IPS DF 6.9 (cell line): ENCODE measurements at regions not wholly inside any gene's neighbourhood (a gene's known extent, or its start where the extent isn't known, plus 50 kb on each side); places are given as distances from the start of the nearest gene placed in this dataset.
"Not testable (repeated sequence)": the region's sequence is repeated elsewhere in the genome, so short reads cannot be mapped to it uniquely, and the experiment has no call there.

ENCODE experiments used
- DNase-seq: peaks from one replicate; pipeline ENCODE4 v3.0.0-alpha.2; 2013; ENCODE audit warnings: low read depth, low spot score
- H3K27ac ChIP-seq: one replicate; pipeline ENCODE4 v1.5.1; 2013; ENCODE audit warnings: low read length, control low read depth
- H3K27me3 ChIP-seq: 2 replicates; pipeline ENCODE4 v1.6.1; 2013; ENCODE audit warnings: mild to moderate bottlenecking, low read length; ENCODE audit not compliant: control insufficient read depth, insufficient read depth
- H3K36me3 ChIP-seq: 2 replicates; pipeline ENCODE4 v1.6.1; 2013; ENCODE audit warnings: low read length; ENCODE audit not compliant: control insufficient read depth, insufficient read depth
- H3K4me1 ChIP-seq: 2 replicates; pipeline ENCODE4 v1.6.1; 2013; ENCODE audit warnings: low read length; ENCODE audit not compliant: control insufficient read depth, insufficient read depth
- H3K4me3 ChIP-seq: 2 replicates; pipeline ENCODE4 v1.5.1; 2013; ENCODE audit warnings: mild to moderate bottlenecking, low read length
- H3K9me3 ChIP-seq: 2 replicates; pipeline ENCODE4 v1.6.1; 2013; ENCODE audit warnings: low read length, inconsistent platforms; ENCODE audit not compliant: control insufficient read depth, insufficient read depth
- WGBS: extraction: QIAGEN DNeasy Blood & Tissue Kit; methylation state at CpG from one replicate; pipeline ENCODE4 v1.1.7; 2013; ENCODE audit warnings: mixed read lengths, missing lambda C conversion rate; ENCODE audit not compliant: insufficient read length, insufficient coverage; 5-methylcytosine and 5-hydroxymethylcytosine counted together

DNA sequence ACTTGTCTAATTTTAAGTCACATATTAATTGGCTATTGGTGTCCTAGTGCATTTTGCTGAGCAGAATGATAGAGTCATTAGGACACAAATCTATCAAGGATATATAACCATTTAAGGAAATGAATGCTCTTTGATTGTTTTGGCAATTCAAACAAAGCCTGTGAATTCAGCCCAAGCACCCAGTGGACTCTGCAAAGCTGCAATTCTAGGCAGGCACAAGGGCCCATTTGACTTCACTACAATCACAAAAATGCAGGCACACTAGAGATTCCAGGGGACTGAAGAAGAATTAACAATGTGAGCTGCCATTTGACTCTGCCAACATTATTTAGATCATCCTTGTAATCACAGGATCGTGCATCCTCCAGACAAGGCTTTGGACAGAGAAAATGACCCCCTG, 544.2 kb upstream of the PHF14 start:
- H3K27ac ChIP-seq = no peak overlapping the region
- H3K27me3 ChIP-seq = no peaks in the 10 kb centered on the region
- H3K36me3 ChIP-seq = no peaks in the 10 kb centered on the region
- H3K4me3 ChIP-seq = no peak overlapping the region
- no peaks in the 10 kb centered on the region for H3K9me3 ChIP-seq
- no peaks in the 10 kb centered on the region for H3K4me1 ChIP-seq
- no CpG with 5 or more reads among the region's 1 CpG for WGBS
- no peak for DNase-seq

DNA sequence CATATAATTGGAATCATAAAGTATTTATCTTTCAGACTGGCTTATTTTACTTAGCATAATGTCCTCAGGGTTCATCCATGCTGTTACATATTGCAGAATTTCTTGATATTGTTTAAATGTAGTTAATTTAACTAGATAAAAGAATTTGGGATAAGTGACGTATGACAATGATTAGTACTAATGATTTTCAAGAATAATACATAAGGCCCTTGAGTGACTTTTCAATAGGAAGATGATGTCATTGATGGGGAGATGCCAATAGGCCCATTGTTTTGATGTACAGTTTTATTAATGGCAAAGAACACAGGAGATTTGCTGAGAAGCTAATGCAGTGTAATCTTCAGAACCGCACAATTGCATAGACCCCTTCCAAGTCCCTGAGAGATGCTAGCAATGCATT, 537.4 kb upstream of the PHF14 start:
- no peaks in the 10 kb centered on the region for H3K36me3 ChIP-seq
- H3K4me1 ChIP-seq = no peaks in the 10 kb centered on the region
- no peak overlapping the region for H3K27ac ChIP-seq
- H3K4me3 ChIP-seq = no peak overlapping the region
- 100% methylated on average over 1 of the region's 2 CpGs for WGBS
- no peaks in the 10 kb centered on the region for H3K27me3 ChIP-seq
- no peaks in the 10 kb centered on the region for H3K9me3 ChIP-seq
- DNase-seq = no peak

DNA sequence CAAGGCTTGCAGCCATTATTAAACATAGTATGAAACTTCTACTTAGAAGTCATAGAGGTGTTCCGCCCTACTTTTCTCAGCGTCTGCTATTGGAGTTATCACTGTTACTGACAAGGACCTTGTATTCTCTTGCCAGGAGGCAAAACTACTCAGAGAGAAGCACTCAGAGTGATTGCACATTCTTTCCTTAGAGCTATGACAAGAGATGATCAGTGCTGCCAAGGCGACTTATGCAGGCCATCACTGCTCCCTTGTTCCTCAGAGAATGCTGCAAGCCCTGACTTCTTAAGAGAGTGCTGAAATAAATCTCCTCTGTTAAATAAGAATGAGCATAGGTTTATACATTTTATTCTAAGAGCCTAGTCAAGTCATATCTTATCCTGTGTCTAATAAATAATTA, 534.6 kb upstream of the PHF14 start:
- Histone ChIP-seq H3K4me3 (no peak overlapping the region), H3K9me3 (no peaks in the 10 kb centered on the region), H3K27me3 (no peaks in the 10 kb centered on the region), H3K27ac (no peak overlapping the region), H3K36me3 (no peaks in the 10 kb centered on the region), H3K4me1 (no peaks in the 10 kb centered on the region)
- no CpG with 5 or more reads among the region's 3 CpGs for WGBS
- DNase-seq = no peak

DNA sequence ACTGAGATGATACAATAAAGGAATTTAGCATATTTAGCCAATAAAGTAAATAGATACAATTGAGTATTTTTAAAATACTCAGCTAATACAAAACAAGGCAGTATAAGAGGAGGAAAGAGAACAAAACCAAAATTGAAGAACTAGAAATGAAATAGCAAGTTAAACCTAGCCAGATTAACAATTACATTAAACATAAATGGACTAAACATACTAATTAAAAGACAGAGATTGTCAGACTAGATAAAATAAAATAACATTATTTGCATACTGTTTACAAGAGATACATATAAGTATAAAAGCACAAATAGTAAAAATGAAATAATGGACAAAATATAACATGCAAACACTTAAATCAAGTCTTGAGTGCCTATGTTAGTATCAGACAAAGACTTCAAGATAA, 517.7 kb upstream of the PHF14 start:
- DNase-seq = no peak
- H3K4me3 ChIP-seq = no peak overlapping the region
- no peaks in the 10 kb centered on the region for H3K36me3 ChIP-seq
- H3K9me3 ChIP-seq = no peaks in the 10 kb centered on the region
- H3K4me1 ChIP-seq = no peaks in the 10 kb centered on the region
- H3K27ac ChIP-seq = no peak overlapping the region
- no peaks in the 10 kb centered on the region for H3K27me3 ChIP-seq

DNA sequence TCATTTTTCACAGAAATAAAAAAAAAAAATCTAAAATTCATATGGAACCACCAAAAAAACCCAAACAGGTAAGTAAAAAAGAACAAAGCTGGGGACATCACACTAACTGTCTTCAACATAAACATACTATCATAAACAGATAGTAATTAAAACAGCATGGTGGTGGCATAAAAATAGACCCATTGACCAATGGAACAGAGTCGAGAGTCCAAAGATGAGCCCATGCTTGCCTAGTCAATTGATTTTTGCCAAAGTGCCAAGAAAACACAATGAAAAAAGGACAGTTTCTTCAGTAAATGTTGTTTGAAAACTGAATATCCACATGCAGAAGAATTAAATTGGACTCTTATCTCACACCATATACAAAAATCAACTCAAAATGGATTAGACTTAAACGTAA, 513.2 kb upstream of the PHF14 start:
- no peak overlapping the region for H3K27ac ChIP-seq
- no CpG with 5 or more reads among the region's 2 CpGs for WGBS
- H3K4me1 ChIP-seq = no peaks in the 10 kb centered on the region

DNA sequence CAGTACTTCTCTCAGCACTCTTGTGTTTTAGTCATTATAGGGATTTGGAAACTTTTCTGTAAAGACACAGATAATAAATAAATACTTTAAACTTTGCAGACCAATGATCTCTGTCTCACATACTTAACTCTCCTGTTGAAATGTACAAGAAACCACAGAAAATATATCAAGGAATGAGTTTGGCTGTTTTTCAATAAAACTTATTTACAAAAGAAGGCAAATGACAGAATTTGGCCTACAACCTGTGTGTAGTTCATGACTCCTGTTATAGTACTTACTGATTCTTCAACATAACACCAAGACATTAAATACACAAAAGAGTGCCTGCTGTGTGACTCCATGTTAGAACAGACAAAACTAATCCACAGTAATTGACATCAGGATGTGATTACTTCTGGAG, 510.0 kb upstream of the PHF14 start:
- DNase-seq = no peak
- Histone ChIP-seq H3K27me3 (no peaks in the 10 kb centered on the region), H3K36me3 (no peaks in the 10 kb centered on the region), H3K4me3 (no peak overlapping the region), H3K27ac (no peak overlapping the region), H3K4me1 (no peaks in the 10 kb centered on the region), H3K9me3 (no peaks in the 10 kb centered on the region)

More for the DNA sequence above, 513.2 kb upstream of the PHF14 start:
- Histone ChIP-seq H3K27me3 (no peaks in the 10 kb centered on the region), H3K36me3 (no peaks in the 10 kb centered on the region), H3K9me3 (no peaks in the 10 kb centered on the region), H3K4me3 (no peak overlapping the region)
- DNase-seq = no peak

DNA sequence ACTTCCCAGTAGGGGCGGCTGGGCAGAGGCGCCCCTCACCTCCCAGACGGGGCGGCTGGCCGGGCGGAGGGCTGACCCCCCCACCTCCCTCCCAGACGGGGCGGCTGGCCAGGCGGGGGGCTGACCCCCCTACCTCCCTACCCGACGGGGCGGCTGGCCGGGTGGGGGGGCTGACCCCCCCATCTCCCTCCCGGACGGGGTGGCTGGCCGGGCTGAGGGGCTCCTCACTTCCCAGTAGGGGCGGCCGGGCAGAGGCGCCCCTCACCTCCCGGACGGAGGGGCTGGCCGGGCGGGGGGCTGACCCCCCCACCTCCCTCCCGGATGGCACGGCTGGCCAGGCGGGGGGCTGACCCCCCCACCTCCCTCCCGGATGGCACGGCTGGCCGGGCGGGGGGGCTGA, 508.1 kb upstream of the PHF14 start:
- not testable (repeated sequence) for H3K4me1 ChIP-seq, H3K27ac ChIP-seq, H3K4me3 ChIP-seq, H3K9me3 ChIP-seq, DNase-seq, H3K36me3 ChIP-seq, H3K27me3 ChIP-seq
- no CpG with 5 or more reads among the region's 30 CpGs for WGBS

DNA sequence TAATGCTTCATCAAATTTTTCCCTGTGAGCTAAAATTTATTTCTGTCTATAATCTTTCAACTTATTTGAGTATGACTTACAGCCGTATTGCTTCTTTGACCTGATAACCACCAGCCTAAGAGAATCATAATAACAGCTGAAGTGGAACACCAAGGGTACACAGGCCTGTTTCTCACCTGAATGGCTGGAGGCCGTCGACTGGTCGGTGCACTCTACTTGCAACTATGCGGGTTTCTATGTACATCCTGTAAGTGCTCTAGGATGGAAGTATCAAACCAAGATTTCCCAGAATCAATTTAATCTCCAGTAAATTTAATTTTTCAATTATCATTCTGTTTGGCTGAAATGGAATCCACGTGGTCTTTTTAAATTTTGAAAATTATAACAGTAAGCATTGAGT, 504.8 kb upstream of the PHF14 start:
- H3K36me3 ChIP-seq = no peaks in the 10 kb centered on the region
- no peak overlapping the region for H3K4me3 ChIP-seq
- H3K4me1 ChIP-seq = no peaks in the 10 kb centered on the region
- no CpG with 5 or more reads among the region's 6 CpGs for WGBS
- no peaks in the 10 kb centered on the region for H3K27me3 ChIP-seq
- H3K27ac ChIP-seq = no peak overlapping the region
- DNase-seq = no peak
- no peaks in the 10 kb centered on the region for H3K9me3 ChIP-seq

DNA sequence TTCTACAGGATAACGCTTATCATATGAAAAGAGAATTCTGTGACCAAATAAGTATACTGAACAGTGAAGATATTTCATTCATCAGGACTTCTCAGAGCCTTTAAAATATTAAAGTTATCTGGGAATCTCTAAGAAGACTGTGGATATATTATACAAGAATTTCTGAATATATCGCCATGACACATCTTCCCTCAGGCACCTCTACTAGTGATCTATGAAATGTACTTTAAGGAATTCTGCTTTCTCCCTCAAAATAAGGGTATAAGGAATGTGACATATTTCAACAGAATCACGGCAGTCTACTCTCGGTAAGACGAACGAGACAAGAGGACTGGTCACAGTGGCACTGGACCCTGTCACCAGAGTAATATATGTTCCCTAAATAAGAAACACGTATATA, 504.2 kb upstream of the PHF14 start:
- H3K27ac ChIP-seq = no peak overlapping the region
- H3K36me3 ChIP-seq = no peaks in the 10 kb centered on the region
- H3K4me3 ChIP-seq = no peak overlapping the region
- DNase-seq = no peak
- H3K27me3 ChIP-seq = no peaks in the 10 kb centered on the region
- no CpG with 5 or more reads among the region's 7 CpGs for WGBS
- H3K4me1 ChIP-seq = no peaks in the 10 kb centered on the region
- no peaks in the 10 kb centered on the region for H3K9me3 ChIP-seq

DNA sequence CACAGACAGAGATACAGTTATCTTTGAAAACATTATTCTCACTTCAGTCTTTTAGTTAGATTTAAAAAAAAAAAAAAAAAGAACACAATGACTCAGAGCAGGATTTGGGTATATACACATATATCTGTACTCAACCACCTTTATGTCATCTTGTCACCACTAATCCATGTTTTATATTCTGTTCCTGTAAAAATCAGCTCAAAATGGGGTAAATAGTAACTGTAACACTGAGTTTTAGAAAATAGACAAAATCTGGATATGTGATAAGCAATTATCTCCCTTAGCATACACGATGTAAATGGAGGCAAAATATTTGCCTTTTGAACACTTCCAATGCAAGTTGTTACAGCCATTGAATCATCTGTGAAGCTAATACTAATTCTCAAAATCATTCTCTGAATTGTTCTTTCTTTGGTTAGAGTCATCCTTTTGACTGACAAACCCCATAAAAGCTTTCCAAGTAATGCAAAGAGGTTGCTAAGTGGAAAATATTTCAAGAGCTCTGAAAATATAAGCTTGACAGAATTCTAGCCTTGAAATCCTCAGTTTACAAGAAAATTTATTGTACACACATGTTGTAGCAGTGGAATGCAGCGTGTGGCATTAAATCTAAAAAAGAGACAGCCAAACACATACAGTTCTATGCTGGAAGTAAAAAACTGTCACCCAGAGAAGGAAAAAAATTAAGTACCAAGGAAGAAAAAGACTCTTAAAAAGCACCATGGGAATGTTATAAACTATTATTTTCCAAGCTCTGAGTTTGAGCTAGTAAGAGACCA, 502.2 kb upstream of the PHF14 start:
- H3K36me3 ChIP-seq = no peaks in the 10 kb centered on the region
- no peak overlapping the region for H3K4me3 ChIP-seq
- no peak overlapping the region for H3K27ac ChIP-seq
- no peaks in the 10 kb centered on the region for H3K4me1 ChIP-seq
- H3K9me3 ChIP-seq = no peaks in the 10 kb centered on the region
- no peaks in the 10 kb centered on the region for H3K27me3 ChIP-seq
- DNase-seq = no peak
- no CpG with 5 or more reads among the region's 2 CpGs for WGBS

DNA sequence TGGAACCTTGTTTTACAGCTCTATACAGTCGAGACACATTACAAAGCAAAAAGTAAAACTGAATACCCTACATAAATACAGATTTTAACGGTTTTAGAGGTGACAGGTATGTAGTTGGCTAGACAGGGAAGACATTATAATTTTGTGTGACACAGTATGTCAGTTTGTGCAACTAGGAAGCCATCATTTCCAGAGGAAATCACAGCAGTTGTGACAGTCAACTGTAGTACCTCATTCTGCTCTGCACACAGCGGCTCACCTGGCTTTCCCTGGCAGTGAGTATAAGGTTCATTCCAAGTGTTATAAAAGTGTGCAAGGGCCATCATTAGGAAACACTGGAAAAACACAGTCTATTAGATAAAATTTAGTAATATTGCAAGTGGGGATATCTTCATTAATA, 501.6 kb upstream of the PHF14 start:
- H3K27ac ChIP-seq = no peak overlapping the region
- DNase-seq = no peak
- H3K4me3 ChIP-seq = no peak overlapping the region
- WGBS = no CpG with 5 or more reads among the region's 3 CpGs
- no peaks in the 10 kb centered on the region for H3K9me3 ChIP-seq
- H3K27me3 ChIP-seq = no peaks in the 10 kb centered on the region
- H3K36me3 ChIP-seq = no peaks in the 10 kb centered on the region
- H3K4me1 ChIP-seq = no peaks in the 10 kb centered on the region
